ENCODE measurements at regions not wholly inside any gene's neighbourhood (a gene's known extent, or its start where the extent isn't known, plus 50 kb on each side); places are given as distances from the start of the nearest gene placed in this dataset.

GRCh38 chr6:1117530-1118286 lies 194.2 kb upstream of the FOXQ1 start:
- in situ Hi-C loops (cut with HindIII; ENCODE audit: low pct_unique_long_range_greater_than_20kb, low sequenced_read_pairs): no loop called here
- no peak for DNase-seq (ENCODE audit: low read depth, low spot score)

GRCh38 chr6:1116149-1116548 lies 195.7 kb upstream of the FOXQ1 start:
- no peak for DNase-seq (ENCODE audit: low read depth, low spot score)

GRCh38 chr6:1113916-1114540 lies 197.9 kb upstream of the FOXQ1 start:
- in situ Hi-C loops (cut with HindIII; ENCODE audit: low pct_unique_long_range_greater_than_20kb, low sequenced_read_pairs): no loop called here
- no peak for DNase-seq (ENCODE audit: low read depth, low spot score)

More at GRCh38 chr6:1116149-1116548, 195.7 kb upstream of the FOXQ1 start:
- in situ Hi-C loops (cut with HindIII; ENCODE audit: low pct_unique_long_range_greater_than_20kb, low sequenced_read_pairs): no loop called here

GRCh38 chr6:1111361-1111760 lies 200.5 kb upstream of the FOXQ1 start:
- no peak for DNase-seq (ENCODE audit: low read depth, low spot score)
- in situ Hi-C loops (cut with HindIII; ENCODE audit: low pct_unique_long_range_greater_than_20kb, low sequenced_read_pairs): no loop called here

- no peak for DNase-seq (ENCODE audit: low read depth, low spot score)
These were observed 201.0 kb upstream of the FOXQ1 start for GRCh38 chr6:1110941-1111349.

GRCh38 chr6:1110164-1110563 lies 201.7 kb upstream of the FOXQ1 start:
- in situ Hi-C loops (cut with HindIII; ENCODE audit: low pct_unique_long_range_greater_than_20kb, low sequenced_read_pairs): no loop called here
- DNase-seq (ENCODE audit: low read depth, low spot score): peak; percentile 90

More at GRCh38 chr6:1110941-1111349, 201.0 kb upstream of the FOXQ1 start:
- in situ Hi-C loops (cut with HindIII; ENCODE audit: low pct_unique_long_range_greater_than_20kb, low sequenced_read_pairs): no loop called here

GRCh38 chr6:1109134-1109533 lies 202.8 kb upstream of the FOXQ1 start:
- no peak for DNase-seq (ENCODE audit: low read depth, low spot score)
- in situ Hi-C loops (cut with HindIII; ENCODE audit: low pct_unique_long_range_greater_than_20kb, low sequenced_read_pairs): no loop called here

GRCh38 chr6:1108198-1108597 lies 203.7 kb upstream of the FOXQ1 start:
- no peak for DNase-seq (ENCODE audit: low read depth, low spot score)
- in situ Hi-C loops (cut with HindIII; ENCODE audit: low pct_unique_long_range_greater_than_20kb, low sequenced_read_pairs): no loop called here

GRCh38 chr6:1107578-1107977 lies 204.3 kb upstream of the FOXQ1 start:
- in situ Hi-C loops (cut with HindIII; ENCODE audit: low pct_unique_long_range_greater_than_20kb, low sequenced_read_pairs): no loop called here
- no peak for DNase-seq (ENCODE audit: low read depth, low spot score)

GRCh38 chr6:1105833-1106400 lies 206.0 kb upstream of the FOXQ1 start:
- DNase-seq (ENCODE audit: low read depth, low spot score): no peak
- in situ Hi-C loops (cut with HindIII; ENCODE audit: low pct_unique_long_range_greater_than_20kb, low sequenced_read_pairs): no loop called here

GRCh38 chr6:1104988-1105670 lies 206.8 kb upstream of the FOXQ1 start:
- no peak for DNase-seq (ENCODE audit: low read depth, low spot score)
- in situ Hi-C loops (cut with HindIII; ENCODE audit: low pct_unique_long_range_greater_than_20kb, low sequenced_read_pairs): no loop called here

GRCh38 chr6:1103945-1104623 lies 207.8 kb upstream of the FOXQ1 start:
- in situ Hi-C loops (cut with HindIII; ENCODE audit: low pct_unique_long_range_greater_than_20kb, low sequenced_read_pairs): no loop called here
- no peak for DNase-seq (ENCODE audit: low read depth, low spot score)

GRCh38 chr6:1103021-1103420 lies 208.9 kb upstream of the FOXQ1 start:
- in situ Hi-C loops (cut with HindIII; ENCODE audit: low pct_unique_long_range_greater_than_20kb, low sequenced_read_pairs): no loop called here
- DNase-seq (ENCODE audit: low read depth, low spot score): no peak

- in situ Hi-C loops (cut with HindIII; ENCODE audit: low pct_unique_long_range_greater_than_20kb, low sequenced_read_pairs): no loop called here
- no peak for DNase-seq (ENCODE audit: low read depth, low spot score)
These were observed 211.6 kb upstream of the FOXQ1 start for GRCh38 chr6:1100269-1100668.

- in situ Hi-C loops (cut with HindIII; ENCODE audit: low pct_unique_long_range_greater_than_20kb, low sequenced_read_pairs): no loop called here
- DNase-seq (ENCODE audit: low read depth, low spot score): no peak
These were observed 212.6 kb upstream of the FOXQ1 start for GRCh38 chr6:1099264-1099663.

- DNase-seq (ENCODE audit: low read depth, low spot score): no peak
- in situ Hi-C loops (cut with HindIII; ENCODE audit: low pct_unique_long_range_greater_than_20kb, low sequenced_read_pairs): no loop called here
These were observed 214.7 kb upstream of the FOXQ1 start for GRCh38 chr6:1096967-1097765.

GRCh38 chr6:1094306-1094705 lies 217.6 kb upstream of the FOXQ1 start:
- in situ Hi-C loops (cut with HindIII; ENCODE audit: low pct_unique_long_range_greater_than_20kb, low sequenced_read_pairs): no loop called here
- DNase-seq (ENCODE audit: low read depth, low spot score): peak; percentile 30
